Ovary (tissue), 7 donors: ENCODE measurements at regions not wholly inside any gene's neighbourhood (a gene's known extent, or its start where the extent isn't known, plus 50 kb on each side); places are given as distances from the start of the nearest gene placed in this dataset.
"Not testable (repeated sequence)": the region's sequence is repeated elsewhere in the genome, so short reads cannot be mapped to it uniquely, and the experiment has no call there.

ENCODE experiments used
- DNase-seq, 5 donors: peaks; one replicate each; pipeline ENCODE4 v3.0.0-alpha.2; 2019 to 2020
- H3K27ac ChIP-seq, 2 donors: fragments of 200-600 bp; one replicate each; pipeline versions ENCODE4 v1.5.1 to v1.8.0; 2019 to 2022
- H3K27me3 ChIP-seq: fragments of 200-600 bp; one replicate; pipeline ENCODE4 v1.8.0; 2022
- H3K36me3 ChIP-seq: fragments of 200-600 bp; sonication (generic); one replicate; pipeline ENCODE4 v1.5.1; 2019
- H3K4me1 ChIP-seq: one replicate; pipeline ENCODE4 v1.8.1; 2013; ENCODE audit warnings: mild to moderate bottlenecking, moderate library complexity; ENCODE audit not compliant: insufficient read depth
- H3K4me3 ChIP-seq: fragments of 200-600 bp; sonication (generic); one replicate; pipeline ENCODE4 v1.5.1; 2017
- H3K9me3 ChIP-seq, 2 donors: fragments of 200-600 bp in 1 of 2; sonication (generic) in 1 of 2; one replicate each; pipeline versions ENCODE4 v1.5.1 to v1.8.1; 2013 to 2019; ENCODE audit warnings: mild to moderate bottlenecking in 1 of 2, moderate library complexity in 1 of 2
- WGBS, 3 donors: extraction: QIAGEN DNeasy Blood & Tissue Kit in 1 of 3; methylation state at CpG; one replicate each; pipeline versions ENCODE4 v1.1.5 to v1.1.7; 2013 to 2017; 5-methylcytosine and 5-hydroxymethylcytosine counted together
- intact Hi-C, 4 donors: fragments of 100-400 bp; cut with DNase I; formaldehyde crosslinking; loops; one replicate each; pipeline versions ENCODE4 v1.11.0 to v1.15.1; 2022 to 2023
- donor health status: DM: no; HTN: no; CAD: no; lungs with moderate emphysema.
- donor health status: DM: no; HTN: no; CAD: no.
- donor health status: Bipolar disorder and iron deficiency.
- donor health status: DM: no; HTN: no; CAD: no.
- donor health status: DM: yes; HTN: yes; CAD: no.

- H3K4me1 ChIP-seq, H3K9me3 ChIP-seq, intact Hi-C loops, H3K4me3 ChIP-seq, H3K27ac ChIP-seq, H3K27me3 ChIP-seq, H3K36me3 ChIP-seq, DNase-seq: not testable (repeated sequence)
- WGBS, 3 donors, result 55 to 65% (median 56%) methylated on average over 4 of the region's 4 CpGs
These were observed 320.5 kb downstream of the GOLGA6L6 start for GRCh38 chr15:20221063-20221462.

- H3K27me3 ChIP-seq, H3K27ac ChIP-seq, H3K4me3 ChIP-seq, H3K4me1 ChIP-seq, H3K36me3 ChIP-seq, DNase-seq, intact Hi-C loops, H3K9me3 ChIP-seq: not testable (repeated sequence)
- WGBS, 3 donors, result 79 to 89% (median 89%) methylated on average over 4 of the region's 4 CpGs
These were observed 322.4 kb downstream of the GOLGA6L6 start for GRCh38 chr15:20219171-20219570.

- H3K27ac ChIP-seq, intact Hi-C loops, H3K27me3 ChIP-seq, H3K4me3 ChIP-seq, H3K9me3 ChIP-seq, DNase-seq, H3K36me3 ChIP-seq, H3K4me1 ChIP-seq: not testable (repeated sequence)
- 55 to 60% (median 56%) methylated on average over 4 of the region's 4 CpGs for WGBS, 3 donors
These were observed 325.9 kb downstream of the GOLGA6L6 start for GRCh38 chr15:20215700-20216099.

- 38 to 49% (median 38%) methylated on average over 1 of the region's 1 CpG for WGBS, 3 donors
- H3K27ac ChIP-seq, DNase-seq, H3K9me3 ChIP-seq, intact Hi-C loops, H3K27me3 ChIP-seq, H3K4me3 ChIP-seq, H3K4me1 ChIP-seq, H3K36me3 ChIP-seq: not testable (repeated sequence)
These were observed 327.5 kb downstream of the GOLGA6L6 start for GRCh38 chr15:20214101-20214500.

- H3K27me3 ChIP-seq, H3K4me3 ChIP-seq, H3K27ac ChIP-seq, H3K4me1 ChIP-seq, H3K9me3 ChIP-seq, H3K36me3 ChIP-seq, intact Hi-C loops, DNase-seq: not testable (repeated sequence)
These were observed 330.1 kb downstream of the GOLGA6L6 start for GRCh38 chr15:20211508-20211907.

GRCh38 chr15:20209973-20210372, 331.6 kb downstream of the GOLGA6L6 start:
- 52 to 55% (median 54%) methylated on average over 1 of the region's 1 CpG for whole genome bisulfite sequencing, 3 donors

GRCh38 chr15:20207607-20208006, 334.0 kb downstream of the GOLGA6L6 start:
- intact Hi-C loops, result loop anchor here in 1 of 4 donors (10.0 kb wide), 1 partner anchor 187 kb away; no protein-coding TSS in a partner anchor
- H3K9me3 ChIP-seq, H3K27me3 ChIP-seq, DNase-seq, H3K36me3 ChIP-seq, H3K4me3 ChIP-seq, H3K4me1 ChIP-seq, H3K27ac ChIP-seq: not testable (repeated sequence)
- 78 to 81% (median 80%) methylated on average over 7 of the region's 7 CpGs for WGBS, 3 donors

More at GRCh38 chr15:20209973-20210372, 331.6 kb downstream of the GOLGA6L6 start:
- not testable (repeated sequence) for H3K36me3 ChIP-seq, H3K27me3 ChIP-seq, H3K27ac ChIP-seq, H3K4me1 ChIP-seq, DNase-seq, H3K4me3 ChIP-seq, H3K9me3 ChIP-seq
- intact Hi-C loops, result loop anchor here in 1 of 4 donors (10.0 kb wide), 1 partner anchor 185 kb away; no protein-coding TSS in a partner anchor

- 59 to 61% (median 60%) methylated on average over 3 to 4 of the region's 4 CpGs for WGBS, 3 donors
- H3K27ac ChIP-seq, H3K27me3 ChIP-seq, H3K36me3 ChIP-seq, H3K4me1 ChIP-seq, H3K9me3 ChIP-seq, DNase-seq, H3K4me3 ChIP-seq: not testable (repeated sequence)
- intact Hi-C loops, result loop anchor here in 1 of 4 donors (10.0 kb wide), 1 partner anchor 188 kb away; no protein-coding TSS in a partner anchor
These were observed 334.4 kb downstream of the GOLGA6L6 start for GRCh38 chr15:20207198-20207597.

GRCh38 chr15:20204177-20204866, 337.3 kb downstream of the GOLGA6L6 start:
- not testable (repeated sequence) for H3K4me3 ChIP-seq, H3K36me3 ChIP-seq, H3K27me3 ChIP-seq, DNase-seq, H3K27ac ChIP-seq, H3K9me3 ChIP-seq, H3K4me1 ChIP-seq
- 81 to 86% (median 85%) methylated on average over 19 to 20 of the region's 20 CpGs for WGBS, 3 donors
- intact Hi-C loops, result loop anchor here in 1 of 4 donors (10.0 kb wide), 1 partner anchor 190 kb away; no protein-coding TSS in a partner anchor

GRCh38 chr15:20203649-20204150, 337.9 kb downstream of the GOLGA6L6 start:
- H3K36me3 ChIP-seq, H3K27ac ChIP-seq, H3K4me1 ChIP-seq, DNase-seq, H3K9me3 ChIP-seq, H3K4me3 ChIP-seq, H3K27me3 ChIP-seq: not testable (repeated sequence)
- WGBS, 3 donors, result 86 to 92% (median 91%) methylated on average over 27 to 29 of the region's 29 CpGs
- intact Hi-C loops, result loop anchor here in 1 of 4 donors (10.0 kb wide), 1 partner anchor 191 kb away; no protein-coding TSS in a partner anchor

GRCh38 chr15:20194591-20195198, 346.9 kb downstream of the GOLGA6L6 start:
- DNase-seq, result not testable (repeated sequence)
- 63 to 66% (median 63%) methylated on average over 4 of the region's 4 CpGs for WGBS, 3 donors

More at GRCh38 chr15:20194591-20195198, 346.9 kb downstream of the GOLGA6L6 start:
- H3K36me3 ChIP-seq, H3K27me3 ChIP-seq, intact Hi-C loops, H3K27ac ChIP-seq, H3K9me3 ChIP-seq, H3K4me1 ChIP-seq, H3K4me3 ChIP-seq: not testable (repeated sequence)
